ENCODE measurements at regions not wholly inside any gene's neighbourhood (a gene's known extent, or its start where the extent isn't known, plus 50 kb on each side); places are given as distances from the start of the nearest gene placed in this dataset.

DNA sequence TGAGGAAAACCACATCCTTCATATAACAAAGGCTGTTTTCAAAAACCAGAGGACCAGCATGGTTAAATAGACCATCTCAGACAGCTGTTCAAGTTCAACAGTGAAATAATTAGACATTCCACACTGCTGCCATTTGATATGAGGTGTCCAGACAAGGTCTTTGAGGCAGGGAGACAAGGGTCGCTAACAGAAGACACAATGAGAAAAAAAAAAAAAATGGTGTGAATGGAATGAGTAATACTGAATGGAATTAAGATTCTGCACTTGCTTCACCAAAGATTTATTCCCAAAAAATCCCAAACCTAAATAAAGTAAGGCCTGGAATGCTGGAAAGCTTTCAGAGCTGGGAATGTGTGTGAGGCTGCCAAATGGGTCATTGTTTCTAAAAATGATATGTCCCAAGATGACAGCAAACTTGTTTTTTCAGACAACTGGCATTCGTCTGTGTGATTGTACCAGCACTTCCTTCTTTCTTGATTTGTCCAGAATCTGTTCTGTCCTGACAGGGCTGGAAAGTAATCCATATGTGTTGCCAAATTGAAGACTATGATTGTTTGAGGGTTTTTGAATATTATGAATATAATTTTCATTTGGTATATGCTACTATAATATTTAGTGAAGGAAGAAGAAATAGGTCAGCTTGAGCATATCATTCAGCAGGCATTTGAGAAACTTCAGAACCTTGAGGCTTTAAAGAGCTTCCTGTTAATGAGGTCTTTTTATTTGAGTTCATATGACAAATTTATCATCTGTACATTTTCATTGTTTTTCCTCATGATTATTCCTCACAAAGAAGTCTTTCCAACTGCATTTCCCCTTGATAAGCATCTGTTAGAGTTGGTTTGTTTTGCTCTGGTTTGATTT lies 85.2 kb upstream of the ITGA4 start:
- TF ChIP-seq, protein P1, sequence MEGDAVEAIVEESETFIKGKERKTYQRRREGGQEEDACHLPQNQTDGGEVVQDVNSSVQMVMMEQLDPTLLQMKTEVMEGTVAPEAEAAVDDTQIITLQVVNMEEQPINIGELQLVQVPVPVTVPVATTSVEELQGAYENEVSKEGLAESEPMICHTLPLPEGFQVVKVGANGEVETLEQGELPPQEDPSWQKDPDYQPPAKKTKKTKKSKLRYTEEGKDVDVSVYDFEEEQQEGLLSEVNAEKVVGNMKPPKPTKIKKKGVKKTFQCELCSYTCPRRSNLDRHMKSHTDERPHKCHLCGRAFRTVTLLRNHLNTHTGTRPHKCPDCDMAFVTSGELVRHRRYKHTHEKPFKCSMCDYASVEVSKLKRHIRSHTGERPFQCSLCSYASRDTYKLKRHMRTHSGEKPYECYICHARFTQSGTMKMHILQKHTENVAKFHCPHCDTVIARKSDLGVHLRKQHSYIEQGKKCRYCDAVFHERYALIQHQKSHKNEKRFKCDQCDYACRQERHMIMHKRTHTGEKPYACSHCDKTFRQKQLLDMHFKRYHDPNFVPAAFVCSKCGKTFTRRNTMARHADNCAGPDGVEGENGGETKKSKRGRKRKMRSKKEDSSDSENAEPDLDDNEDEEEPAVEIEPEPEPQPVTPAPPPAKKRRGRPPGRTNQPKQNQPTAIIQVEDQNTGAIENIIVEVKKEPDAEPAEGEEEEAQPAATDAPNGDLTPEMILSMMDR (IDR thresholded peaks at IDR 0.05; ENCODE audit: borderline replicate concordance, extremely low read depth, insufficient read depth) = no peak
- no peak overlapping the region for H3K9ac ChIP-seq (ENCODE audit: low read length in 3 of 3)

DNA sequence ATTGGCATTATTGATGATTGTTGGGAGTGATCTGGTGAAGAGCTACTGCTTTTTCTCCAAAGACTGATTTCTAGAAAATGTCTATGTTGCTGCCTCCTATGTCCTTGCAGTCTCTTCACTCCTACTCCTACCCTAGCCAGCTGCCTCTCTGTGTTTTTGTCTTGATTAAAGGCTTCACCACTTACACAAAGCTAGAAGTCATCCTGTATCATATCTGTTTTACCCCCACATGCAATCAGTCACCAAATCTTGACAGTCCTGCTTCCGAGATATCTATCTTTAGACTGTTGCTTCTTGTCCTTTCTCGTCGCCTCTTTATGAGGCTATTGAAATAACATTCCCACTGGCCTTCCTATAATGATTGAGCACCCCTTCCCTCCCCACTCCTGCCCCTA lies 84.5 kb upstream of the ITGA4 start:
- H3K4me1 ChIP-seq (ENCODE audit: control insufficient read depth in 2 of 3, insufficient read depth in 2 of 3, low read depth in 1 of 3, low read length in 3 of 3) = no peaks in the 10 kb centered on the region
- no peaks in the 10 kb centered on the region for H3K27me3 ChIP-seq (ENCODE audit: control insufficient read depth, insufficient read depth, low read length)

More for the DNA sequence above, 85.2 kb upstream of the ITGA4 start:
- Histone ChIP-seq H3K27me3 (ENCODE audit: control insufficient read depth, insufficient read depth, low read length) (no peaks in the 10 kb centered on the region), H3K4me3 (ENCODE audit: low read length in 3 of 3) (no peak overlapping the region), H3K27ac (ENCODE audit: low read depth in 2 of 2, low read length in 2 of 2) (no peak overlapping the region), H3K9me3 (ENCODE audit: control insufficient read depth in 2 of 3, insufficient read depth in 1 of 3, low read length in 3 of 3) (no peaks in the 10 kb centered on the region), H3K4me1 (ENCODE audit: control insufficient read depth in 2 of 3, insufficient read depth in 2 of 3, low read depth in 1 of 3, low read length in 3 of 3) (no peaks in the 10 kb centered on the region), H3K36me3 (ENCODE audit: control insufficient read depth in 2 of 3, insufficient read depth in 3 of 3, low read length in 3 of 3) (no peaks in the 10 kb centered on the region)
- intact Hi-C loops (cut with DNase I) = no loop called here
- no peak for FAIRE-seq
- DNase-seq = peak in 2 of 5 donors; percentile 20 to 37

DNA sequence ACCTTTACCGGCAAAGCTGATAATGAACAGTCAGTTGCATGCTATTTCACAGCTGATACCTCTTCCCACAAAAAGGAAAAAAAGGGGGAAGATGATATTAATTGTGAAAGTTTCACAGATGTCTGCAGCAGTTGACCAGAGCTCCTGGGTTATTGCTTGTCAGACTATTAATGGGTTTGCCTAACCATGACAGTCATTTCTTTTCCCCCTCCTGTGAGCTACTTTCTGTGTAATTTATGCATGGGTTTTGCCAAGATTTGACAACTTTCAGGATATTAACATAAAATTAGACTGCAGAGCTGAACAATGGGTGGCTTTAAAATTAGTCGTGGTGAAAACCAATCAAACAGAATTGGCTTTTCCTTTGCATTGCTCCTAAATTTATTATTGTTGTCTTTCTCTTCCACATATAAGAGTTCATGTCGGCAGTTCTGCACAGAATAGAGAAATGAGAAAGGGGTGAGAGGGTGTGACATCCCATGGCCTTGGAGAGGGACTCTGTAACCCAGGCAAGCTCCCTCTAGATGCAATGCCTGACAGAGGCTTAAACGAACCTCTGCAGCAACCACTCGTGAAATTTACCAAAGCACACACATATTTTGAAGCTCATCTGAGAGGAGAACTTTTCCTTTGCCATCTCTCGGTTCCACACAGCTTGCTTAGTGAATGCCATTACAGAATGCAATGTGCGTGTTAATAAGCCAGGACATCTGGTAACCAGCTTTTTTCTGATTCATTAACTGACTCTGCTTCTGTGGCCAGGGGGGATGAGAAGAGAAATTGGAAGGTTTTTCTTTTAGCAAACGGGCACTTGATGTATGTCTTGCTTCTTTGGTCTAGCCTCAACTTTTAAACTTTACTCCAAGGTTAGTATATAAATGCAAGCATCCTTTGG lies 82.2 kb upstream of the ITGA4 start:
- Histone ChIP-seq H3K36me3 (ENCODE audit: control insufficient read depth in 2 of 3, insufficient read depth in 3 of 3, low read length in 3 of 3) (no peaks in the 10 kb centered on the region), H3K4me3 (ENCODE audit: low read length in 3 of 3) (no peak overlapping the region), H3K27me3 (ENCODE audit: control insufficient read depth, insufficient read depth, low read length) (no peaks in the 10 kb centered on the region), H3K9ac (ENCODE audit: low read length in 3 of 3) (no peak overlapping the region), H3K4me1 (ENCODE audit: control insufficient read depth in 2 of 3, insufficient read depth in 2 of 3, low read depth in 1 of 3, low read length in 3 of 3) (no peaks in the 10 kb centered on the region), H3K9me3 (ENCODE audit: control insufficient read depth in 2 of 3, insufficient read depth in 1 of 3, low read length in 3 of 3) (no peaks in the 10 kb centered on the region), H3K27ac (ENCODE audit: low read depth in 2 of 2, low read length in 2 of 2) (no peak overlapping the region)
- FAIRE-seq = no peak
- no peak for DNase-seq
- TF ChIP-seq, protein P1 (IDR thresholded peaks at IDR 0.05; ENCODE audit: borderline replicate concordance, extremely low read depth, insufficient read depth) = no peak
- intact Hi-C loops (cut with DNase I) = no loop called here

More for the DNA sequence above, 84.5 kb upstream of the ITGA4 start:
- Histone ChIP-seq H3K36me3 (ENCODE audit: control insufficient read depth in 2 of 3, insufficient read depth in 3 of 3, low read length in 3 of 3) (no peaks in the 10 kb centered on the region), H3K27ac (ENCODE audit: low read depth in 2 of 2, low read length in 2 of 2) (no peak overlapping the region), H3K9ac (ENCODE audit: low read length in 3 of 3) (no peak overlapping the region), H3K4me3 (ENCODE audit: low read length in 3 of 3) (no peak overlapping the region), H3K9me3 (ENCODE audit: control insufficient read depth in 2 of 3, insufficient read depth in 1 of 3, low read length in 3 of 3) (no peaks in the 10 kb centered on the region)
- TF ChIP-seq, protein P1 (IDR thresholded peaks at IDR 0.05; ENCODE audit: borderline replicate concordance, extremely low read depth, insufficient read depth) = no peak
- FAIRE-seq (no peak), DNase-seq (peak in 2 of 5 donors; percentile 8 to 23)
- intact Hi-C loops (cut with DNase I) = no loop called here

Data from kidney (tissue), 13 donors.